Neuron (in vitro differentiated cells): ENCODE measurements at regions not wholly inside any gene's neighbourhood (a gene's known extent, or its start where the extent isn't known, plus 50 kb on each side); places are given as distances from the start of the nearest gene placed in this dataset.

Experiments
- H2AFZ ChIP-seq: one replicate; pipeline ENCODE4 v1.6.1; 2013; ENCODE audit warnings: low read depth, mild to moderate bottlenecking, inconsistent platforms, low read length, moderate library complexity
- H3K27me3 ChIP-seq: one replicate; pipeline ENCODE4 v1.6.1; 2013; ENCODE audit warnings: low read length; ENCODE audit not compliant: insufficient read depth
- H3K36me3 ChIP-seq: one replicate; pipeline ENCODE4 v1.6.1; 2013; ENCODE audit warnings: low read length; ENCODE audit not compliant: insufficient read depth
- H3K4me1 ChIP-seq: one replicate; pipeline ENCODE4 v1.6.1; 2013; ENCODE audit warnings: low read length; ENCODE audit not compliant: insufficient read depth
- H3K4me3 ChIP-seq: 2 replicates; pipeline ENCODE4 v1.5.1; 2013; ENCODE audit warnings: mild to moderate bottlenecking, low read length, moderate library complexity
- H3K9me3 ChIP-seq: one replicate; pipeline ENCODE4 v1.6.1; 2013; ENCODE audit warnings: low read length

GRCh38 chr2:117407746-117408145 is 406.7 kb upstream of the DDX18 start:
- H3K9me3 ChIP-seq, result no peaks in the 10 kb centered on the region
- no peak overlapping the region for H3K4me3 ChIP-seq
- H2AFZ ChIP-seq, result no peak overlapping the region
- H3K36me3 ChIP-seq, result no peaks in the 10 kb centered on the region
- H3K27me3 ChIP-seq, result no peaks in the 10 kb centered on the region
- H3K4me1 ChIP-seq, result no peaks in the 10 kb centered on the region

GRCh38 chr2:117409443-117409842 is 405.0 kb upstream of the DDX18 start:
- Histone ChIP-seq H3K9me3 (no peaks in the 10 kb centered on the region), H3K27me3 (no peaks in the 10 kb centered on the region), H3K36me3 (no peaks in the 10 kb centered on the region), H3K4me3 (no peak overlapping the region), H3K4me1 (no peaks in the 10 kb centered on the region), H2AFZ (no peak overlapping the region)

GRCh38 chr2:117411983-117412382 is 402.5 kb upstream of the DDX18 start:
- no peaks in the 10 kb centered on the region for H3K9me3 ChIP-seq
- H3K27me3 ChIP-seq, result no peaks in the 10 kb centered on the region
- no peaks in the 10 kb centered on the region for H3K4me1 ChIP-seq
- no peak overlapping the region for H2AFZ ChIP-seq
- no peaks in the 10 kb centered on the region for H3K36me3 ChIP-seq
- no peak overlapping the region for H3K4me3 ChIP-seq

GRCh38 chr2:117432746-117433145 is 381.7 kb upstream of the DDX18 start:
- Histone ChIP-seq H3K9me3 (no peaks in the 10 kb centered on the region), H3K4me1 (no peaks in the 10 kb centered on the region), H3K27me3 (no peaks in the 10 kb centered on the region)

GRCh38 chr2:117436697-117437096 is 377.8 kb upstream of the DDX18 start:
- no peaks in the 10 kb centered on the region for H3K36me3 ChIP-seq
- no peaks in the 10 kb centered on the region for H3K9me3 ChIP-seq
- H2AFZ ChIP-seq, result no peak overlapping the region
- H3K27me3 ChIP-seq, result no peaks in the 10 kb centered on the region
- no peak overlapping the region for H3K4me3 ChIP-seq
- no peaks in the 10 kb centered on the region for H3K4me1 ChIP-seq

More at GRCh38 chr2:117432746-117433145, 381.7 kb upstream of the DDX18 start:
- H3K4me3 ChIP-seq, result no peak overlapping the region
- no peak overlapping the region for H2AFZ ChIP-seq
- no peaks in the 10 kb centered on the region for H3K36me3 ChIP-seq

GRCh38 chr2:117470311-117471095 is 344.0 kb upstream of the DDX18 start:
- Histone ChIP-seq H2AFZ (no peak overlapping the region), H3K27me3 (no peaks in the 10 kb centered on the region), H3K4me1 (no peaks in the 10 kb centered on the region), H3K36me3 (no peaks in the 10 kb centered on the region), H3K9me3 (peaks cover 3% of the 10 kb centered on the region), H3K4me3 (no peak overlapping the region)

GRCh38 chr2:117481608-117482007 is 332.9 kb upstream of the DDX18 start:
- Histone ChIP-seq H3K9me3 (peaks cover 3% of the 10 kb centered on the region), H3K27me3 (no peaks in the 10 kb centered on the region), H3K4me1 (no peaks in the 10 kb centered on the region), H3K36me3 (no peaks in the 10 kb centered on the region), H3K4me3 (no peak overlapping the region), H2AFZ (no peak overlapping the region)

- no peak overlapping the region for H3K4me3 ChIP-seq
- no peaks in the 10 kb centered on the region for H3K4me1 ChIP-seq
- peaks cover 3% of the 10 kb centered on the region for H3K9me3 ChIP-seq
- no peaks in the 10 kb centered on the region for H3K36me3 ChIP-seq
- no peak overlapping the region for H2AFZ ChIP-seq
- H3K27me3 ChIP-seq, result no peaks in the 10 kb centered on the region
Observed at GRCh38 chr2:117485588-117485987, 328.9 kb upstream of the DDX18 start.

GRCh38 chr2:117486081-117486480 is 328.4 kb upstream of the DDX18 start:
- no peaks in the 10 kb centered on the region for H3K27me3 ChIP-seq
- H3K4me1 ChIP-seq, result no peaks in the 10 kb centered on the region
- H2AFZ ChIP-seq, result no peak overlapping the region
- no peak overlapping the region for H3K4me3 ChIP-seq
- H3K9me3 ChIP-seq, result peaks cover 3% of the 10 kb centered on the region
- no peaks in the 10 kb centered on the region for H3K36me3 ChIP-seq

GRCh38 chr2:117492209-117492851 is 322.2 kb upstream of the DDX18 start:
- Histone ChIP-seq H3K4me3 (no peak overlapping the region), H3K36me3 (no peaks in the 10 kb centered on the region), H3K27me3 (no peaks in the 10 kb centered on the region), H3K4me1 (peaks cover 16% of the 10 kb centered on the region), H3K9me3 (no peaks in the 10 kb centered on the region), H2AFZ (no peak overlapping the region)

GRCh38 chr2:117500721-117501120 is 313.8 kb upstream of the DDX18 start:
- H2AFZ ChIP-seq, result no peak overlapping the region
- no peaks in the 10 kb centered on the region for H3K27me3 ChIP-seq
- H3K36me3 ChIP-seq, result no peaks in the 10 kb centered on the region
- no peaks in the 10 kb centered on the region for H3K4me1 ChIP-seq
- H3K4me3 ChIP-seq, result no peak overlapping the region
- no peaks in the 10 kb centered on the region for H3K9me3 ChIP-seq

- H2AFZ ChIP-seq, result no peak overlapping the region
- no peak overlapping the region for H3K4me3 ChIP-seq
- no peaks in the 10 kb centered on the region for H3K27me3 ChIP-seq
- no peaks in the 10 kb centered on the region for H3K4me1 ChIP-seq
- H3K36me3 ChIP-seq, result no peaks in the 10 kb centered on the region
- H3K9me3 ChIP-seq, result no peaks in the 10 kb centered on the region
Observed at GRCh38 chr2:117502121-117502520, 312.4 kb upstream of the DDX18 start.

- Histone ChIP-seq H3K27me3 (no peaks in the 10 kb centered on the region), H3K4me3 (no peak overlapping the region), H2AFZ (no peak overlapping the region), H3K9me3 (no peaks in the 10 kb centered on the region), H3K4me1 (peaks cover 9% of the 10 kb centered on the region), H3K36me3 (no peaks in the 10 kb centered on the region)
Observed at GRCh38 chr2:117512307-117512706, 302.2 kb upstream of the DDX18 start.
